ENCODE measurements at regions not wholly inside any gene's neighbourhood (a gene's known extent, or its start where the extent isn't known, plus 50 kb on each side); places are given as distances from the start of the nearest gene placed in this dataset.

DNA sequence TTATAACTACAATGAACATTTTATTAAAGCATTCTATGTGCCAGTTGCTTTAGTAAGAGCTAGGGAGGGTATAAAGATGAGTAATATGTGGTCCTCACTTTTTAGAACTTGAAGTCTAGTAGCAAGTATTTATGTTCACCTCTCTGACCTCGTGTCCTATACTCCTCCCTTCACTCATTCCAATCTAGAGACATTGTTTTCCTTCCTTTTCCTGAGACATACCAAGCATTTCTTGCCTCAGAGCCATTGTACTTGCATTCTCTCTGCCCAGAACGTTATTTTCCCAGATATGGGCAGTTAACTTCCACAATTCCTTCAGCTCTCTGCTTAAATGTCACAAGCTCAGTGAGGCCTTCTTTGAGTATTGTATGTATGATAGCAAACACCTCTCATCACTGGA lies 408.6 kb downstream of the PDCD6IP start:
- DNase-seq = no peak
- intact Hi-C loops (cut with DNase I) = no loop called here

DNA sequence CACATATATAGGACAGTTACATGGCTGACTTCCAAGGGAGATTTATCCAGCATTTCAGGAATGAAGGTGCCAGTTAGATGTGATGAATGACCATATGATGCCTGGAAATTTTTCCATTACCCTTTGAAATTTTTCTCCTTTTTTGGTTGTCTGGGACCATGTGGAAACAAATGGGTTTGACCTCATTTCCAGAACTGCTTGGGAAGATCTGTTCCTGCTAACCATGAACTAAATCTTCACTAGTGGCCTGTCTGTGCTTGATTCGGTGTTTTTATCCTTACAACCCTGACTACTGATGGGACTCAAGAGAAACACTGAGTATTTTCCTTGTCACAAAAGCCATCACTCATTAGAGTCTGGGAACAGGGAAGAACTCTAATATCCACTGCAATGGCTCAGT lies 409.4 kb downstream of the PDCD6IP start:
- intact Hi-C loops (cut with DNase I) = no loop called here

DNA sequence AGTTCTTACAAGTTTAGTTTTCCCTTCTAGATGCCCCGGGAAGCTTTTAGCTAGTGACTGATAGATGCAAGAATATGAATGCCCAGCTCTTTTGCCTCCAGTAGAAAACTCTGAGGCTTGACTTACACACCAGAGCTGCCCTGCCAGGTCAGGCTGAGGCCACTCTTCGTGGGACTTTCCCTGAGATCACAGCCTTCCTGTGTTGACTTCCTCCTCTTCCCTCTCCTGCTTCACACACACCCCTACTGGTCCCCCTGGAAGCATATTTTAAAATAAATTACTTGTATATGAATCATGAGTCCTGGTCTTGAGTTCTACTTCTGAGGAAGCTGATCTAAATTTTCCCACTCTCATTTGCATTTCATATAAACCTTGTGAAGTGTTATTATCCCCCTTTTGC lies 413.7 kb downstream of the PDCD6IP start:
- DNase-seq = no peak
- intact Hi-C loops (cut with DNase I) = no loop called here

More for the DNA sequence above, 409.4 kb downstream of the PDCD6IP start:
- no peak for DNase-seq

- peak in 8 of 42 donors; percentile 3 to 51 (median 12) for DNase-seq
- intact Hi-C loops (cut with DNase I) = no loop called here
Measured at GRCh38 chr3:34212656-34213055, 414.2 kb downstream of the PDCD6IP start.

DNA sequence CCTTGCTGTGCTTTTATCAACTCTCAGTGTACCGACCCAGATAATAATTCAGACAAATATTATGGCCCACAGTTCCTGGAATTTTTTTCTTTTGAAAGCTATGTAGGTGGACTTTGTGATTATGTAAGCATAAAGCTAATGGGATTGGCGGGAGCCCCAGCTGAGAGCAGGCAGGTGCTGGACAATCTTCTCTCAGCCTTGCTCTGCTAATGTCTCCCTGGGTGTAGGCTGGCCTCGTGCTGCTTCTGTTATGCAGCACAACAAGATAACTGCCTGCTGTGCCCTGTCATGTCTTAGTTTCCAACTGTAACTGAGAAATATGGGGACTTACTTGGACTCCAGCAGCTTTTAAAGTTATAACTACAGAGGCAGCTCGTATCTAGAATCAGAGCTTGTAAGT lies 415.0 kb downstream of the PDCD6IP start:
- DNase-seq = peak in 1 of 42 donors; percentile 8
- intact Hi-C loops (cut with DNase I) = no loop called here

DNA sequence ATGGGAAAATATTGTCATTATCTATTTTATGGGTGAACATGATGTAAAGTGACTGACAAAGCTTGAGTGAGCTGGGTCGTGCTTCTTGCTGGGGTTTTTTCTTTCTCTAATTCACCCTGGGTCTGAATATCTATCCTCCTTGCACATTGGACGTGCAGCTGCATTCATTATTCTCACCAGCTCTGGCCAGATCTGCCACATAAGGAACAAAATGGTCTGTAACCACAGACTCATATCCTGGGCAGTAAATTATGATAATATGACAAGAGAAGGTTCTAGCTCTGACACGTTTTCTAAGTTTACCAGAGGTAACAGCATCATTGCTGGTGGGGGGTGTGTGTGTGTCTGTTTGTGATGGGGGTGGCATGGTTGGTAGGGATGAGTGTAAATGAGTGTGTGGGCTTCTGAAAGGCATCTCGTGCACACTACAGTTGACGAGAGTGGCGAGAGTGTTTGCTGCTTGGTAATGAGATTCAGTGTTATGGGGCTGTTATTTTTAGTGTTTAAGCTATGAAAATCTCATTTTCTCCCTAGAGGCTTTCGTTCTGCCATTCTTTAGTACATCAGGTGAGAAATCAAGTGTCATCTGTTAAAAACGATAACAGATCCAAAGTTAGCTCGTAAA lies 418.4 kb downstream of the PDCD6IP start:
- intact Hi-C loops (cut with DNase I) = no loop called here
- DNase-seq = no peak

GRCh38 chr3:34218706-34219385 lies 420.4 kb downstream of the PDCD6IP start:
- DNase-seq = no peak
- intact Hi-C loops (cut with DNase I) = no loop called here

GRCh38 chr3:34219556-34219955 lies 421.1 kb downstream of the PDCD6IP start:
- DNase-seq = no peak
- intact Hi-C loops (cut with DNase I) = no loop called here

- no peak for DNase-seq
- intact Hi-C loops (cut with DNase I) = no loop called here
Measured at GRCh38 chr3:34225821-34226366, 427.5 kb downstream of the PDCD6IP start.

- DNase-seq = no peak
- intact Hi-C loops (cut with DNase I) = no loop called here
Measured at GRCh38 chr3:34229876-34230275, 431.4 kb downstream of the PDCD6IP start.

GRCh38 chr3:34235096-34235495 lies 436.7 kb downstream of the PDCD6IP start:
- intact Hi-C loops (cut with DNase I) = no loop called here
- no peak for DNase-seq

DNA sequence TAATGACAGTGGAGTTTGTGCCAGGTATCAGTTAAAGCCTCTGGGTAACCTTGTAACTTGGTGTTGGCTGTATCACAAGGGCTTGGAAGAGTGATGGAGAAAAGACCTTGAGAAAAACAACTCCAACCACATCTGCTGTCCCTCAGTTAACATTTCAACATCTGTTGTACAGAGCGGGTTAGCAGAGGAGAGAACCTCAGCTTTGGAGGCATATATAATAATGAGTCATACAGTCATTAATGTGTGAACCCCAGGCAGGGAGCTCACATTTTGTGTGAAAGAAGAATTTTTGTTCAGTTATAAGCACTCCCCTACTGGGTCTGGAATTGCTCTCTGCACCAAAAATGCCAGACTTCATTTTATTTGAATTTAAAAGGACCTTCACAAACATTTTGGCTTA lies 439.5 kb downstream of the PDCD6IP start:
- intact Hi-C loops (cut with DNase I) = no loop called here
- no peak for DNase-seq

GRCh38 chr3:34238407-34238806 lies 440.0 kb downstream of the PDCD6IP start:
- no peak for DNase-seq
- intact Hi-C loops (cut with DNase I) = no loop called here

- intact Hi-C loops (cut with DNase I) = no loop called here
- no peak for DNase-seq
Measured at GRCh38 chr3:34239287-34239686, 440.9 kb downstream of the PDCD6IP start.

GRCh38 chr3:34239875-34240274 lies 441.4 kb downstream of the PDCD6IP start:
- DNase-seq = no peak
- intact Hi-C loops (cut with DNase I) = no loop called here

GRCh38 chr3:34247401-34247800 lies 449.0 kb downstream of the PDCD6IP start:
- DNase-seq = no peak
- intact Hi-C loops (cut with DNase I) = no loop called here

GRCh38 chr3:34248352-34248751 lies 449.9 kb downstream of the PDCD6IP start:
- intact Hi-C loops (cut with DNase I) = no loop called here
- no peak for DNase-seq

GRCh38 chr3:34254285-34254684 lies 455.9 kb downstream of the PDCD6IP start:
- intact Hi-C loops (cut with DNase I) = no loop called here
- no peak for DNase-seq

GRCh38 chr3:34256021-34256420 lies 457.6 kb downstream of the PDCD6IP start:
- DNase-seq = no peak
- intact Hi-C loops (cut with DNase I) = no loop called here

GRCh38 chr3:34256791-34257190 lies 458.4 kb downstream of the PDCD6IP start:
- intact Hi-C loops (cut with DNase I) = no loop called here
- no peak for DNase-seq

All from head of caudate nucleus (tissue), 42 donors.